GM12873 (cell line): ENCODE measurements at regions not wholly inside any gene's neighbourhood (a gene's known extent, or its start where the extent isn't known, plus 50 kb on each side); places are given as distances from the start of the nearest gene placed in this dataset.

Experiments
- CTCF ChIP-seq: IDR thresholded peaks from 2 replicates; pipeline ENCODE4 v1.5.1; 2012; ENCODE audit warnings: low read depth, mild to moderate bottlenecking, moderate library complexity, low read length, control low read depth; ENCODE audit not compliant: insufficient read depth; ENCODE audit errors: missing control alignments

GRCh38 chr5:39691993-39692392 lies 267.2 kb upstream of the DAB2 start:
- TF ChIP-seq CTCF, result peak; percentile 18

GRCh38 chr5:39691136-39691535 lies 266.4 kb upstream of the DAB2 start:
- TF ChIP-seq CTCF, result no peak

GRCh38 chr5:39689919-39690318 lies 265.1 kb upstream of the DAB2 start:
- TF ChIP-seq CTCF, result no peak

GRCh38 chr5:39680213-39680612 lies 255.4 kb upstream of the DAB2 start:
- TF ChIP-seq CTCF, result no peak

GRCh38 chr5:39678534-39678933 lies 253.8 kb upstream of the DAB2 start:
- TF ChIP-seq CTCF, result no peak

GRCh38 chr5:39675676-39676075 lies 250.9 kb upstream of the DAB2 start:
- TF ChIP-seq CTCF, result no peak

GRCh38 chr5:39674209-39675082 lies 249.7 kb upstream of the DAB2 start:
- no peak for TF ChIP-seq CTCF
